ENCODE measurements at regions not wholly inside any gene's neighbourhood (a gene's known extent, or its start where the extent isn't known, plus 50 kb on each side); places are given as distances from the start of the nearest gene placed in this dataset.

DNA sequence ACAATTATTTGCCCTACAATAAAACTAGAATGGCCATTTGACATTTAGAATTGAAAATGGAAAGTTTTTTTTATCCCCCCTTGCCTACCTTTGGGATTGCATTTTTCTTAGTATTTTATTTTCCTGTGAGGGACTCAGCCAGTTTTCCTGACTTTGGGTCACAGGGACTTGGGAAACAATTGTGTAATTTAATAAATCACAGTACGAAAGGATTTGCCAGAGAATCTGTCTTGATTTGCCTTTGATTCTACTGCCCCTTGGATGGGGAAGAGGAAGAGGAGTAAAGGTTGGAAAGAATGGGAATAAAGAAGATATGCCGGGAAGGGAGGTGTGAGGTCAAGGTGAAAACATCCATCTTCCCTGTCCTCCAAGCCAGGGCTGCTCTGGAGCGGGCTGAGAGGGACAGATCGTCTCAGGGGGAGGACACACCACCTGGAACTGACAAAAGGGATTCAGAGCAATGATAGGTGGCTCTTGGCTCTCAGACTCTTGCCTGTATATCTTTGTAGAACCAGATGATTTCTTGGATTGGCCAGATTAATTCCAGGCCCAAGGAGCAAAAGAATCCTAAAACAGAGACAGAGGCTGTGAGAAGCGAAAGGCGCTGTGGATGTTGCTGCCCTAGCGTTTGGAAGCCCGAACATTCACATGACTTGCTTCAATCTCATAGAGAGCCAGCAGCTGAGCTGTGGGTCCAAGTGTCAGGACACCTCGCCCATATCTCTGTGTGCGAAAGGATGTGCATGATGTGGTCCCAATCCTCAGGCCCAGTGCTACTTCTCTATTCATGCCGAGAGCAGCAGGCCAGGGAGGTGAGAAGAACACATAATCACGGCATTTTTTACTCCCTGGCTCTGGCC lies 50.3 kb upstream of the ZEB1 start:
- no peak for TF ChIP-seq ZFX (IDR thresholded peaks at IDR 0.05; ENCODE audit: borderline replicate concordance)
- TF ChIP-seq, protein P1, sequence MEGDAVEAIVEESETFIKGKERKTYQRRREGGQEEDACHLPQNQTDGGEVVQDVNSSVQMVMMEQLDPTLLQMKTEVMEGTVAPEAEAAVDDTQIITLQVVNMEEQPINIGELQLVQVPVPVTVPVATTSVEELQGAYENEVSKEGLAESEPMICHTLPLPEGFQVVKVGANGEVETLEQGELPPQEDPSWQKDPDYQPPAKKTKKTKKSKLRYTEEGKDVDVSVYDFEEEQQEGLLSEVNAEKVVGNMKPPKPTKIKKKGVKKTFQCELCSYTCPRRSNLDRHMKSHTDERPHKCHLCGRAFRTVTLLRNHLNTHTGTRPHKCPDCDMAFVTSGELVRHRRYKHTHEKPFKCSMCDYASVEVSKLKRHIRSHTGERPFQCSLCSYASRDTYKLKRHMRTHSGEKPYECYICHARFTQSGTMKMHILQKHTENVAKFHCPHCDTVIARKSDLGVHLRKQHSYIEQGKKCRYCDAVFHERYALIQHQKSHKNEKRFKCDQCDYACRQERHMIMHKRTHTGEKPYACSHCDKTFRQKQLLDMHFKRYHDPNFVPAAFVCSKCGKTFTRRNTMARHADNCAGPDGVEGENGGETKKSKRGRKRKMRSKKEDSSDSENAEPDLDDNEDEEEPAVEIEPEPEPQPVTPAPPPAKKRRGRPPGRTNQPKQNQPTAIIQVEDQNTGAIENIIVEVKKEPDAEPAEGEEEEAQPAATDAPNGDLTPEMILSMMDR (IDR thresholded peaks at IDR 0.05) = no peak
- H3K27ac ChIP-seq = no peak overlapping the region

Measured in 22Rv1 (cell line).